ENCODE measurements at regions not wholly inside any gene's neighbourhood (a gene's known extent, or its start where the extent isn't known, plus 50 kb on each side); places are given as distances from the start of the nearest gene placed in this dataset.

- TF ChIP-seq GATA3 (IDR thresholded peaks at IDR 0.05; ENCODE audit: low read depth, low read length) (no peak), GATA2 (IDR thresholded peaks at IDR 0.05; ENCODE audit: low read depth, low read length) (no peak)
Measured at GRCh38 chr21:35810431-35810970, 249.8 kb downstream of the SETD4 start.

All from SH-SY5Y (cell line).